A549 (cell line): ENCODE measurements at regions not wholly inside any gene's neighbourhood (a gene's known extent, or its start where the extent isn't known, plus 50 kb on each side); places are given as distances from the start of the nearest gene placed in this dataset.
A peak's percentile ranks its signal among the peaks of the same experiment; 100 is the strongest.

Experiments used
- ATAC-seq, 2 experiments: fragments of 200-7000 bp in 1 of 2; fragments of >200 bp in 1 of 2; cut with Nextera tagmentation in 1 of 2; cut with Tn5 transposase in 1 of 2; 3 replicates each; pipeline versions ENCODE4 v1.8.0 to v1.9.1; 2018 to 2020; ENCODE audit warnings: mild to moderate bottlenecking in 1 of 2, moderate library complexity in 1 of 2
- CTCF ChIA-PET: fragments of 300-600 bp; sonication (Branson Sonifier 250); formaldehyde crosslinking; extraction: SDS; loops from one replicate; lab custom pipeline; 2021; ENCODE audit warnings: antibody characterized with exemption, inconsistent platforms; lab: Yijun Ruan, JAX
- POLR2A ChIA-PET: fragments of 350-600 bp; formaldehyde crosslinking; extraction: SDS; loops from one replicate; lab custom pipeline; 2021; ENCODE audit warnings: antibody characterized with exemption, inconsistent platforms; lab: Yijun Ruan, JAX
- DNase-seq, 2 experiments: peaks; one replicate each; pipeline versions ENCODE4 v3.0.0 to v3.0.0-alpha.2; 2011 to 2016; ENCODE audit warnings: low read depth in 1 of 2, low spot score in 1 of 2
- FAIRE-seq: peaks from 2 replicates; lab custom pipeline; 2011; peaks lifted over from hg19 to GRCh38; lab: Jason Lieb, UNC
- H3K27ac ChIP-seq, 2 experiments: fragments of >200 bp; sonication (Bioruptor Twin); formaldehyde crosslinking; 3 replicates each; pipeline ENCODE4 v1.5.1; 2016 to 2017
- H3K4me1 ChIP-seq: fragments of >200 bp; sonication (Bioruptor Twin); formaldehyde crosslinking; 3 replicates; pipeline ENCODE4 v1.6.1; 2016
- H3K4me2 ChIP-seq: fragments of >200 bp; sonication (Bioruptor Twin); formaldehyde crosslinking; 3 replicates; pipeline ENCODE4 v1.6.1; 2016
- H3K4me3 ChIP-seq: fragments of >200 bp; sonication (Bioruptor Twin); formaldehyde crosslinking; 3 replicates; pipeline ENCODE4 v1.5.1; 2016
- H3K9me3 ChIP-seq: fragments of >200 bp; sonication (Bioruptor Twin); formaldehyde crosslinking; 3 replicates; pipeline ENCODE4 v1.6.1; 2016
- CBX2 ChIP-seq: fragments of 200-600 bp; sonication (generic); IDR thresholded peaks from 2 replicates; pipeline ENCODE4 v1.6.1; 2016; ENCODE audit warnings: low read depth, mild to moderate bottlenecking, borderline replicate concordance
- CBX8 ChIP-seq: fragments of 200-600 bp; sonication (generic); IDR thresholded peaks from 2 replicates; pipeline ENCODE4 v1.6.1; 2016
- CEBPB ChIP-seq, 2 experiments: fragments of >200 bp in 1 of 2; sonication (Bioruptor Twin) in 1 of 2; formaldehyde crosslinking in 1 of 2; IDR thresholded peaks; 2 replicates each; pipeline ENCODE4 v1.6.1; 2012 to 2016
- FOSL2 ChIP-seq, 2 experiments: fragments of 450-650 bp in 1 of 2; fragments of >200 bp in 1 of 2; sonication (Bioruptor Twin) in 1 of 2; formaldehyde crosslinking; IDR thresholded peaks; 2 replicates each; pipeline versions ENCODE4 v1.5.0 to v1.6.1; 2016 to 2020; ENCODE audit warnings: mild to moderate bottlenecking in 1 of 2, moderate library complexity in 1 of 2
- GATA3 ChIP-seq: IDR thresholded peaks from 2 replicates; pipeline ENCODE4 v1.6.1; 2012; ENCODE audit warnings: borderline replicate concordance
- HDAC2 ChIP-seq: fragments of 200-600 bp; sonication (generic); IDR thresholded peaks from 2 replicates; pipeline ENCODE4 v1.6.1; 2016
- JUN ChIP-seq, 2 experiments: fragments of >200 bp; sonication (Bioruptor Twin); formaldehyde crosslinking; IDR thresholded peaks; 2 replicates in 1 of 2; 3 replicates in 1 of 2; pipeline ENCODE4 v1.6.1; 2016 to 2017
- JUNB ChIP-seq: fragments of >200 bp; sonication (Bioruptor Twin); formaldehyde crosslinking; IDR thresholded peaks from 2 replicates; pipeline ENCODE4 v1.6.1; 2016
- KDM1A ChIP-seq: fragments of 200-600 bp; sonication (generic); IDR thresholded peaks from 2 replicates; pipeline ENCODE4 v1.6.1; 2016; ENCODE audit warnings: low read depth, mild to moderate bottlenecking
- MAFK ChIP-seq: fragments of 450-650 bp; IDR thresholded peaks from 2 replicates; pipeline ENCODE4 v1.6.1; 2014; ENCODE audit not compliant: partially characterized antibody
- POLR2A ChIP-seq: IDR thresholded peaks from 2 replicates; pipeline ENCODE4 v1.6.1; 2012; ENCODE audit warnings: mild to moderate bottlenecking, low read length
- RAD21 ChIP-seq, 2 experiments: fragments of >200 bp in 1 of 2; sonication (Bioruptor Twin) in 1 of 2; formaldehyde crosslinking in 1 of 2; IDR thresholded peaks in 1 of 2; conservative IDR thresholded peaks in 1 of 2; 2 replicates in 1 of 2; 3 replicates in 1 of 2; pipeline ENCODE4 v1.6.1; 2012 to 2018; ENCODE audit warnings: inconsistent platforms in 1 of 2
- RARB ChIP-seq: fragments of 250-450 bp; sonication (Bioruptor Pico); IDR thresholded peaks from 2 replicates; pipeline ENCODE4 v1.8.0; 2021; ENCODE audit warnings: mild to moderate bottlenecking, moderate library complexity
- RCOR1 ChIP-seq: fragments of 150-350 bp; IDR thresholded peaks from 2 replicates; pipeline ENCODE4 v1.6.1; 2014; ENCODE audit warnings: antibody characterized with exemption, low read length, low read depth
- TP53 ChIP-seq: fragments of 250-450 bp; sonication (Bioruptor Pico); IDR thresholded peaks from 2 replicates; pipeline ENCODE4 v1.5.0; 2021; ENCODE audit warnings: mild to moderate bottlenecking, moderate library complexity
- WGBS: methylation state at CpG from one replicate; pipeline ENCODE4 v1.1.6; 2017; ENCODE audit errors: missing lambda C conversion rate; 5-methylcytosine and 5-hydroxymethylcytosine counted together
- TF ChIP-seq, protein P1 (sequence below): fragments of 150-350 bp; IDR thresholded peaks from 2 replicates; pipeline ENCODE4 v1.6.1; 2014; ENCODE audit warnings: low read depth, mild to moderate bottlenecking, low read length
- TF ChIP-seq, protein P2 (sequence below): IDR thresholded peaks from 2 replicates; pipeline ENCODE4 v1.6.1; 2012; ENCODE audit warnings: low read depth, borderline replicate concordance
- TF ChIP-seq, protein P3 (sequence below): IDR thresholded peaks from 2 replicates; pipeline ENCODE4 v1.6.1; 2012
- TF ChIP-seq, protein P4 (sequence below): fragments of >200 bp; sonication (Bioruptor Twin); formaldehyde crosslinking; IDR thresholded peaks from 3 replicates; pipeline ENCODE4 v1.5.1; 2016

DNA sequence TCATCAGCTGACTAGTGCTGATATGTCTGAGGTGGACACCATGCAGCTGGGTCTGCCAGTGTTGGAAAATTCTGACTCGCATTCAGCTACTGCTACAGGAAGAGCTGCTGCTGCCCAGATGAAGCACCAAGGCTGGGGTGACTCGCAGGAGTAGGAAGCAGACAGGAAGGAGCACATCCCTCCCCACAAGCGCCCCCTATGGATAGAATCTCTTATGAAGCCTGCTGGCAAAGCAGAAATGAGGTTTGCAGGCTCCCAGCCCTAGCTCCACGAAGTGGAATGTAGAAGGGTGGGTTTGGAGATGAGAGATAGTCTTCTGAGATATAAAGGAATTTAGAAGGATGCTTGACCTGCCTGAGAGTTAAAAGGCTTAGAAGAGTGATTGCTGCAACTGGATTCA is 443.0 kb downstream of the ACTL7B start:
- DNase-seq (peak in 1 of 2 experiments; percentile 28), FAIRE-seq (no peak), ATAC-seq (no peak; a peak in 1 of 6 replicates)
- Histone ChIP-seq H3K4me1 (no peaks in the 10 kb centered on the region), H3K27ac (no peak overlapping the region), H3K4me2 (no peak overlapping the region), H3K9me3 (no peaks in the 10 kb centered on the region), H3K4me3 (no peak overlapping the region)
- POLR2A ChIA-PET: no interaction called here
- 49% methylated on average over 4 of the region's 4 CpGs for WGBS
- CTCF ChIA-PET: interaction anchor here (1.6 to 6.4 kb wide), 3 partner anchors 52 to 929 kb away, joined by 4 to 45 read pairs (median 4); no protein-coding TSS in a partner anchor
- no peak for TF ChIP-seq RARB

DNA sequence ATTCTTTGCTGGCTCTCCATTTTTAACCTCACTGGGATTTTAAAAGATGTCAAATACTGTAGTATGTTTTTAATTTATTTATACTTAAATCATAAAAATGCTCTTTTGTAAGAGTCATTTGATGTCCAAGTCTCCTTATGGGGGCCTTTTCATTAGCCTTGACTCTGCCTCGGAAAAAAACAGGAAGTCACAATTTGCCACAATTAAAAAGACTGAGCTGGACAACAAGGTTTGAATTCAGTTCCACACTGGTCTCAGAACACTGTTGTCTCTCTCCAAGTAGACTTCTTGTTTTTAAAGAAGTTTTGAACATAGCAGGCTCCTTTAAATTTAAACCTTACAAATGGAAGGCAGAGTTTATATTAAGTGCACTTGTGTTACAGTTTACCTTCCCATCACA is 444.2 kb downstream of the ACTL7B start:
- WGBS: 91% methylated on average over 1 of the region's 1 CpG
- TF ChIP-seq, protein P1, sequence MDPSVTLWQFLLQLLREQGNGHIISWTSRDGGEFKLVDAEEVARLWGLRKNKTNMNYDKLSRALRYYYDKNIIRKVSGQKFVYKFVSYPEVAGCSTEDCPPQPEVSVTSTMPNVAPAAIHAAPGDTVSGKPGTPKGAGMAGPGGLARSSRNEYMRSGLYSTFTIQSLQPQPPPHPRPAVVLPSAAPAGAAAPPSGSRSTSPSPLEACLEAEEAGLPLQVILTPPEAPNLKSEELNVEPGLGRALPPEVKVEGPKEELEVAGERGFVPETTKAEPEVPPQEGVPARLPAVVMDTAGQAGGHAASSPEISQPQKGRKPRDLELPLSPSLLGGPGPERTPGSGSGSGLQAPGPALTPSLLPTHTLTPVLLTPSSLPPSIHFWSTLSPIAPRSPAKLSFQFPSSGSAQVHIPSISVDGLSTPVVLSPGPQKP: no peak
- no peak for TF ChIP-seq JUNB
- FAIRE-seq: no peak
- no peak overlapping the region for H3K4me2 ChIP-seq
- no peaks in the 10 kb centered on the region for H3K9me3 ChIP-seq
- no peaks in the 10 kb centered on the region for H3K4me1 ChIP-seq
- ChIA-PET POLR2A (no interaction called here), CTCF (interaction anchor here (2.4 kb wide), 1 partner anchor 155 kb away, joined by 10 read pairs; no protein-coding TSS in a partner anchor)
- H3K4me3 ChIP-seq: no peak overlapping the region
- DNase-seq: no peak
- no peak overlapping the region for H3K27ac ChIP-seq
- ATAC-seq: no peak

DNA sequence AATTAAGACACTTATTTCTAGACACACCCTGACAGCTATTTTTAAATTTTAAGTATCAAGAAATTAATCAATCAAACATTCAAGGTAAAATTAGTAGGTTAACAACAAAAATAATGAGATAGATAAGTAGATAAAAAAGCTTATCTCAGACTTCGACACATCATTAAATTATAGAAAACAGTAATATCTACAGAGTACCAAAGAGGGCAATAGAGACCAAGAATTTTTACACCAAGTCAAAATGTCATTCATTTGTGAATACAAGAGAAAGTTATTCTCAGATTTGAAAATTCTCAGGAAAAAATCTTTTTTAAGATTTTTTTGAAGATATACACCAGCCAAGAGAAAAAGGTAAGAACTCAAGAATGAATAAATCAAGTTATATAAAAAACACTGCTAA is 445.6 kb downstream of the ACTL7B start:
- POLR2A ChIA-PET: no interaction called here
- CTCF ChIA-PET: interaction anchor here (0.8 to 2.4 kb wide), 9 partner anchors 8 to 945 kb away, joined by 3 to 10 read pairs (median 3); no protein-coding TSS in a partner anchor
- 79% methylated on average over 1 of the region's 1 CpG for WGBS

DNA sequence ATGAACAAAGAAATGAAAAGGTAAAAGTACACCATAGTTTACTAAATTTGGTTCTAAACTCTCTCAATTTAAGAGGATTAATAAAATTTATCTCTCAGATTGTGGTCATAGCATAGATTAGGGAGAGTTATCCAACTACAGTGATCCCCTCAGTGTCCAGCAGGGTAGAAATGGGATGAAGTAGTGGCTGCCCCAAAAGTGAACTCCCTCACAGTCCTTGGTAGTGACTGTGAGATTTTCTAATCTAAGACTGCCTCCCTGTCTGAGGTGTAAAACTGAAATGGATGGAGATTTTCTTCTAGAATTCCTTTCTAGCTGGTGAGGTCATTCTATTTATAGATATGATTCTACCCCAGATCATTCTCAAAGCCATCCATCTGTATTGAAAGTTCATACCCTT is 455.5 kb downstream of the ACTL7B start:
- POLR2A ChIA-PET: no interaction called here
- DNase-seq (no peak), ATAC-seq (peak in 1 of 2 experiments; percentile 67; a peak in 3 of 6 replicates), FAIRE-seq (no peak)
- Histone ChIP-seq H3K27ac (no peak overlapping the region), H3K4me3 (no peak overlapping the region), H3K9me3 (peaks cover 4% of the 10 kb centered on the region; the same call in 1 of the 3 replicates), H3K4me2 (no peak overlapping the region), H3K4me1 (no peaks in the 10 kb centered on the region)
- TF ChIP-seq GATA3: no peak
- no peak for TF ChIP-seq JUN (IDR thresholded peaks at IDR 0.05)
- TF ChIP-seq TP53 (CRISPR knock-in tag): no peak
- no peak for TF ChIP-seq KDM1A
- TF ChIP-seq MAFK: no peak
- TF ChIP-seq, protein P2, sequence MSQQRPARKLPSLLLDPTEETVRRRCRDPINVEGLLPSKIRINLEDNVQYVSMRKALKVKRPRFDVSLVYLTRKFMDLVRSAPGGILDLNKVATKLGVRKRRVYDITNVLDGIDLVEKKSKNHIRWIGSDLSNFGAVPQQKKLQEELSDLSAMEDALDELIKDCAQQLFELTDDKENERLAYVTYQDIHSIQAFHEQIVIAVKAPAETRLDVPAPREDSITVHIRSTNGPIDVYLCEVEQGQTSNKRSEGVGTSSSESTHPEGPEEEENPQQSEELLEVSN: no peak
- TF ChIP-seq, protein P3, sequence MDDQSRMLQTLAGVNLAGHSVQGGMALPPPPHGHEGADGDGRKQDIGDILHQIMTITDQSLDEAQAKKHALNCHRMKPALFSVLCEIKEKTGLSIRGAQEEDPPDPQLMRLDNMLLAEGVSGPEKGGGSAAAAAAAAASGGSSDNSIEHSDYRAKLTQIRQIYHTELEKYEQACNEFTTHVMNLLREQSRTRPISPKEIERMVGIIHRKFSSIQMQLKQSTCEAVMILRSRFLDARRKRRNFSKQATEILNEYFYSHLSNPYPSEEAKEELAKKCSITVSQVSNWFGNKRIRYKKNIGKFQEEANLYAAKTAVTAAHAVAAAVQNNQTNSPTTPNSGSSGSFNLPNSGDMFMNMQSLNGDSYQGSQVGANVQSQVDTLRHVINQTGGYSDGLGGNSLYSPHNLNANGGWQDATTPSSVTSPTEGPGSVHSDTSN: no peak
- no peak for TF ChIP-seq CBX2
- no peak for TF ChIP-seq HDAC2
- no peak for TF ChIP-seq RCOR1
- TF ChIP-seq, protein P4, sequence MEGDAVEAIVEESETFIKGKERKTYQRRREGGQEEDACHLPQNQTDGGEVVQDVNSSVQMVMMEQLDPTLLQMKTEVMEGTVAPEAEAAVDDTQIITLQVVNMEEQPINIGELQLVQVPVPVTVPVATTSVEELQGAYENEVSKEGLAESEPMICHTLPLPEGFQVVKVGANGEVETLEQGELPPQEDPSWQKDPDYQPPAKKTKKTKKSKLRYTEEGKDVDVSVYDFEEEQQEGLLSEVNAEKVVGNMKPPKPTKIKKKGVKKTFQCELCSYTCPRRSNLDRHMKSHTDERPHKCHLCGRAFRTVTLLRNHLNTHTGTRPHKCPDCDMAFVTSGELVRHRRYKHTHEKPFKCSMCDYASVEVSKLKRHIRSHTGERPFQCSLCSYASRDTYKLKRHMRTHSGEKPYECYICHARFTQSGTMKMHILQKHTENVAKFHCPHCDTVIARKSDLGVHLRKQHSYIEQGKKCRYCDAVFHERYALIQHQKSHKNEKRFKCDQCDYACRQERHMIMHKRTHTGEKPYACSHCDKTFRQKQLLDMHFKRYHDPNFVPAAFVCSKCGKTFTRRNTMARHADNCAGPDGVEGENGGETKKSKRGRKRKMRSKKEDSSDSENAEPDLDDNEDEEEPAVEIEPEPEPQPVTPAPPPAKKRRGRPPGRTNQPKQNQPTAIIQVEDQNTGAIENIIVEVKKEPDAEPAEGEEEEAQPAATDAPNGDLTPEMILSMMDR: no peak
- TF ChIP-seq CEBPB (IDR thresholded peaks at IDR 0.05): no peak
- no peak for TF ChIP-seq FOSL2 (IDR thresholded peaks at IDR 0.05)
- TF ChIP-seq FOSL2 (CRISPR knock-in tag; IDR thresholded peaks at IDR 0.05): no peak
- TF ChIP-seq JUNB: no peak
- no peak for TF ChIP-seq POLR2A
- CTCF ChIA-PET: interaction anchor here (0.6 kb wide), 1 partner anchor 201 kb away, joined by 3 read pairs; no protein-coding TSS in a partner anchor

More for the DNA sequence above, 445.6 kb downstream of the ACTL7B start:
- Histone ChIP-seq H3K4me3 (no peak overlapping the region), H3K27ac (no peak overlapping the region), H3K4me1 (no peaks in the 10 kb centered on the region), H3K9me3 (no peaks in the 10 kb centered on the region), H3K4me2 (no peak overlapping the region)
- FAIRE-seq: no peak
- DNase-seq: no peak
- no peak for ATAC-seq
- TF ChIP-seq RAD21 (conservative IDR thresholded peaks at IDR 0.05 in 1 of 2, IDR thresholded peaks at IDR 0.05 in 1 of 2) (0 out of 5 replicates have a peak, but pooled peaks of 1 of the 2 experiments have one; percentile 15), CBX8 (no peak)
